Right lobe of liver (tissue), 4 donors: ENCODE measurements at regions not wholly inside any gene's neighbourhood (a gene's known extent, or its start where the extent isn't known, plus 50 kb on each side); places are given as distances from the start of the nearest gene placed in this dataset.

Experiments used
- POLR2A ChIP-seq: fragments of 450-650 bp; IDR thresholded peaks from one replicate; pipeline ENCODE4 v1.6.1; 2017; ENCODE audit warnings: antibody characterized with exemption, mild to moderate bottlenecking
- TF ChIP-seq, protein P1 (sequence below), 4 donors: fragments of 200-600 bp in 3 of 4; fragments of 450-650 bp in 1 of 4; IDR thresholded peaks; one replicate each; pipeline versions ENCODE4 v1.5.1 to v1.8.0; 2016 to 2022; ENCODE audit warnings: antibody characterized with exemption in 4 of 4, mild to moderate bottlenecking in 2 of 4
- donor health status: DM: no; HTN: no; CAD: no.
- donor health status: DM: no; HTN: no; CAD: no.
- donor health status: DM: no; HTN: yes; CAD: no.

DNA sequence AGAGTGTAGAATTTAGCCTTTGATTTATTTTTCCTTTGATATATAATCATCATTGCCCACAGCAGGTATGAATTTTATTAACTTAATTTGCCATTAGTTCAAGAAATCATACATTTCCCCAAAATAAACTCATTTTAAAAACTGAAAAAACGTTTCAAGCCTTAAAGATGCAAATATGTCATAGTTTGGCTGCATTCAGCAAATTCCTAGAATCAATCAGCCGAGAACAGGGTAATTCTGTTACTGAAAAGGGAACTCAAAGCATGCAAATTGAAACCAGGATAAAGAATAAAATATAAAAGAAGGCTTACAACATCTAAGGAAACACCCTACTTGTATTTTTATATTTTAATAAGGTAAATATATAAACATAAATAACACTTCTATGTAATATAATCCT, 233.8 kb upstream of the PRKCQ start:
- TF ChIP-seq, protein P1, sequence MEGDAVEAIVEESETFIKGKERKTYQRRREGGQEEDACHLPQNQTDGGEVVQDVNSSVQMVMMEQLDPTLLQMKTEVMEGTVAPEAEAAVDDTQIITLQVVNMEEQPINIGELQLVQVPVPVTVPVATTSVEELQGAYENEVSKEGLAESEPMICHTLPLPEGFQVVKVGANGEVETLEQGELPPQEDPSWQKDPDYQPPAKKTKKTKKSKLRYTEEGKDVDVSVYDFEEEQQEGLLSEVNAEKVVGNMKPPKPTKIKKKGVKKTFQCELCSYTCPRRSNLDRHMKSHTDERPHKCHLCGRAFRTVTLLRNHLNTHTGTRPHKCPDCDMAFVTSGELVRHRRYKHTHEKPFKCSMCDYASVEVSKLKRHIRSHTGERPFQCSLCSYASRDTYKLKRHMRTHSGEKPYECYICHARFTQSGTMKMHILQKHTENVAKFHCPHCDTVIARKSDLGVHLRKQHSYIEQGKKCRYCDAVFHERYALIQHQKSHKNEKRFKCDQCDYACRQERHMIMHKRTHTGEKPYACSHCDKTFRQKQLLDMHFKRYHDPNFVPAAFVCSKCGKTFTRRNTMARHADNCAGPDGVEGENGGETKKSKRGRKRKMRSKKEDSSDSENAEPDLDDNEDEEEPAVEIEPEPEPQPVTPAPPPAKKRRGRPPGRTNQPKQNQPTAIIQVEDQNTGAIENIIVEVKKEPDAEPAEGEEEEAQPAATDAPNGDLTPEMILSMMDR (IDR thresholded peaks at IDR 0.05), result no peak
- no peak for TF ChIP-seq POLR2A
